NCI-H510A treated with DMSO at 0.1 percent for 48 hours (cell line): ENCODE measurements at regions not wholly inside any gene's neighbourhood (a gene's known extent, or its start where the extent isn't known, plus 50 kb on each side); places are given as distances from the start of the nearest gene placed in this dataset.
"Not testable (repeated sequence)": the region's sequence is repeated elsewhere in the genome, so short reads cannot be mapped to it uniquely, and the experiment has no call there.

Experiments
- DNase-seq: peaks from one replicate; lab custom pipeline; 2025; lab: John Stamatoyannopoulos, UW

GRCh38 chr6:12516070-12516469 is 200.5 kb upstream of the PHACTR1 start:
- DNase-seq = no peak

DNA sequence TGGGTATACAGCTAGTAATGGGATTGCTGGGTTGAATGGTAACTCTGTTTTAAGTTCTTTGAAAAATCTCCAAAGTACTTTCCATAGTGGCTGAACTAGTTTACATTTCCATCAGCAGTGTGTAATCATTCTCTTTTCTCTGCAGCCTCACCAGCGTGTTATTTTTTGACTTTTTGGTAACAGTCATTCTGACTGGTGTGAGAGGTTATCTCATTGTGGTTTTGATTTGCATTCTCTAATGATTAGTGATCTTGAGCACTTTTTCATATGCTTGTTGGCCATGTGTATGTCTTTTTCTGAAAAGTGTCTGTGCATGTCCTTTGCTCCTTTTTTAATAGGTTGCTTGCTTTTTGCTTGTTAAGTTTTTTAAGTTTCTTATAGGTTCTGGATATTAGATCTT is 194.2 kb upstream of the PHACTR1 start:
- DNase-seq = no peak

- DNase-seq = no peak
Measured at GRCh38 chr6:12523726-12524125, 192.8 kb upstream of the PHACTR1 start.

DNA sequence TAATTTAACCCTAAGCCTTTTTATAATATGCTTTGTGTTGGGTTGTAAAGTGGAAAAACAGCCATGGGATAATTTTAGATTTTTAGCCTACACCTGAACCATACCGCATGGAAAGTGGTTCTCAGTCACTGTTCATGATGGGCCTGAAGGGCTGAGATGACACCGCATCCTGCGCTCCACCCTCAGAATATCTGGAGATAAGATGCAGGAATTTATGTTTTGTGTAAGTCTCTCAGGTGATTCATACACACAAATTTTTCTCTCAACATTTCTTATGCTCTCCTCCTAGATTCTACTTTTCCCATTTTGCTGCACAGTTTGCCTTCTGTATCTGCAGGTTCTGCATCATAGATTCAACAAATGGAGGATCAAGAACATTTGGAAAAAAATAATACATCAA is 191.3 kb upstream of the PHACTR1 start:
- no peak for DNase-seq

- DNase-seq = no peak
Measured at GRCh38 chr6:12527339-12527738, 189.2 kb upstream of the PHACTR1 start.

DNA sequence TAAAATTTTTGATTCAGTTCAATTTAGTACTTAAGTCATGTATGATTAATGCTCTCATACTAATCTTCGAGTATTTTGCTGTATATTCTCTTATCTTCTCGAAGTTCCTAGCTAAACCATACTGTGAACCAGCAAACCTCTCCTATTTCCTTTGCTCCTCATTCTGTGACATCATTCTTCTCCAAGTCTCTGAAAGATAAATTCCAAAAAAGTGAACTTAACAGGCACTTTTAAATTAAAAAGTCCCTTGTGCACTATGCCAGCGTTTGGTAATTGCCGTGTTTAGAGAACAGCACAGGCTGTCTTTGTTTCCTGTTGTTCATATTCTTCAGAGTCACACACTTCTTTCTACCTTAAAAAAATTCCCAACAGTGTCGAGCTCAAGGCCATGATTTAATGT is 188.4 kb upstream of the PHACTR1 start:
- no peak for DNase-seq

DNA sequence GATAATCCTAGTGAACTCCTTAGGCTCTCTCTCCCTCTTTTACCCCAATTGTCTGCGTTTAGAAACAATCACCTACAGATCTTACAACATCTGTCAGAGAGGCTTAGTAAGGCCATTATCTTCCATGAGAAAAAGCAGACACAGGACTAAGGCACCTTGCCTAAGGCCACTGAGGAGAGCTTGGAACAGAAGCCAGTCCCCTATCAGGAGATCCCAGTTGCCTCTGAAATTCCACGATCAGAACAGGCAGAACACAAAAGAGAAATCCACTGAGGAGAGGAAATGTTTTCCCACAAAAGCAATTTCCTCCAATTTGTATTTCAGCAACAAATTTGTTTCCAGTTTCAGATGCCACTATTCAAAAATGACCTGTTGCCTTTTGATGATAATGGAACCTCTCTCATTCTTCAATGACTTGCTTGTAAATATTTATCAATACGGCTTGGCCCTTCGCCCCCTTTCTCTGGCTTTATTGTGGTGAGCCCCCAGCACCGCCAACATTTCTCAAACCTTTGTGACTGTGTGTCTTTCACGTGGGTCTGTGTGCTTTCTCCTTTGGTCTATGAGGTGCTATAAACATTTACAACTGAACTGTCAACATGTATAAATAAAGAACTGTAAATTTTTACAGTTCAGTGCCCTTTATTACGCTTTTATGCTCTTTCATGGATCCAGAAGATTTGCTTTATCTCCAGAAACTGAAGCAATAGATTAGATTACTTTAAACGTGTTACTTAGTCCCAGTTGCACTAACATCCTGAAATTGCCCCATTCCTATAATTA is 187.8 kb upstream of the PHACTR1 start:
- DNase-seq = no peak

DNA sequence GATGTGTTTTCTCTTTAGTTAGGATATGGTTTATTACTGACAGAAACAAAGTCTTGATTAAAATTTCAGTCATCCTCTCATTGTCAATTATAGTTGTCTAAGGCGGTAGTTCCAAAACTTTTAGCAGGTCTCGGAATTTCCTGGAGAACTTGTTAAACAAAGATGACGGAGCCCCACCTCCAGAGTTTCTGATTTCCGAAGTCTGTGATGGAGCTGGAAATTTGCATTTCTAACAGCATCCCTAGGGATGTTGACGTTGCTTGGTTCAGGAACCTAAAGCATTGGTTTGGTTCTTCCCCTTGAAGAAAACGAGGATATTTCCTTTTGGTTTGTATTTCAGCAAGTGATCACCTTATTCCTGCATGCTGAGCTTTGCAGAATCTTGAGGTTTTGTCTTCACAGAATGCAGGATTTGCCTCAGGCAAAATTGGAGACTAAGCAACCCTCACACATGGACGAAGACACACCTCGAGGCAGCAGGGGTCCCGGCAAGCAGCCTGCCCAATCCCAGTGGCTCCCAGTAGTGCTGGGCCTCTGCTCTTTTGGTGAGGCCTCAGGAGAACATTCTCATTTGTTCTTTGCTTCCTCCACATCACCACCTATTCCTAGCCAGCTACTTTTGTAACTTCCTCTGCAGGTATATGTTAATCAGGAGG is 187.1 kb upstream of the PHACTR1 start:
- no peak for DNase-seq

GRCh38 chr6:12530345-12530744 is 186.2 kb upstream of the PHACTR1 start:
- no peak for DNase-seq

GRCh38 chr6:12533586-12533985 is 183.0 kb upstream of the PHACTR1 start:
- DNase-seq = no peak

GRCh38 chr6:12534069-12534853 is 182.3 kb upstream of the PHACTR1 start:
- DNase-seq = no peak

DNA sequence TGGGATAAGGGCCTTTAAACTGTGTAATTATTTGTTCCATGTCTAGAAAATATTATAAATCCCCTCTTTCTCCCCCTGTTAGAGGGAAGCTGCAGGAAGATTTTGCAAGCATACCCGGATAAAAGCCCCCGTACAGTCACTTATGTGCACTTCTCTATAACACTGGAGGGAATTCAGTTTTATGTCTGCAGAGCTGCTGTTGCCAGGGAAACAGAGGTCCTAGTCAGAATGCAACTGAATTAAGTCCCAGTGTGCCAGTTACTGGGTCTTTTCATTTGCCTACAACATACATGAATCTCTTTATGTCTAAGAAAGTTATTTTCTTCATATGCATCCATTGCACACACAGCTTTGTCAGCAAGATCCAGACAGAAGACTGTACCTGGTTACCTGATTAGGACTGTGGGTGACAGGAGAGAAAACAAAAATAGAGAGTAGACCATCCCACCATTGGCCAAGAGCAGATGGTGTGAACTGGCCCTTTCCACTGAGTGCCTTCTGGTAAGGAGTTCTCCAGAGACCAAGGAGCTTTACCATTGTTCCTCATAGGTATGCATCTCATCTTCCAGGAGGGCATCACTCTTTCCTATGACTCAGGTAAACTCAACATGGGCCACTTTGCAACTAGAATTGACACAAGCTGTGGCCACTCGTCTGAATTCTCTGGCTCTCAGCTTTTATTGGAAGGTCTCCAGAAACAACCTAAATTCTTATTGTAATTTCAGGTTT is 180.8 kb upstream of the PHACTR1 start:
- no peak for DNase-seq

- no peak for DNase-seq
Measured at GRCh38 chr6:12536416-12536815, 180.2 kb upstream of the PHACTR1 start.

- DNase-seq = no peak
Measured at GRCh38 chr6:12537389-12537788, 179.2 kb upstream of the PHACTR1 start.

DNA sequence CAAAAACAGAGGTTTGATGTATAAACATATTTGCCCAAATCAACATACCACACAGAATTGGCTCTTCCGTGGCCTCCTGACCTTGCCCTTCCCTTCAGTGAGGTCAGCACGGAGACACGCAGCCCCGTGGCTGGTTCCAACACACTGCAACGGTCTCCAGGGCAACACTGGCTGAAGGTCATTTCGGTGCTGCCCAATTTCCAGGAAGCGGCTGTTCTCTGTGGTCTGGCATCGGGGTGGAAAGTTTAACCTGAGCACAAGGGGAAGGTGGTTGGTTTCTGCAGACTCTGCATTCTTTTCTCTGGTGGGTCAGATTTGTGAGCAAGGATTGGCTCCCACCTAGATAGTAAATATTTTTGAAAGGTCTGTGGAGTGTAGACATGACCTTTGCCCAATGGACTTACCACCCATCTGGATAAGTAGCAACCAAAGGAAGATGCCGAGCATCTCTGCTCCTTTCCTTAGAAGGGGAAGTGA is 177.6 kb upstream of the PHACTR1 start:
- no peak for DNase-seq

- DNase-seq = not testable (repeated sequence)
Measured at GRCh38 chr6:12542319-12543115, 174.1 kb upstream of the PHACTR1 start.

- no peak for DNase-seq
Measured at GRCh38 chr6:12543953-12544352, 172.6 kb upstream of the PHACTR1 start.

- no peak for DNase-seq
Measured at GRCh38 chr6:12544821-12545565, 171.6 kb upstream of the PHACTR1 start.

DNA sequence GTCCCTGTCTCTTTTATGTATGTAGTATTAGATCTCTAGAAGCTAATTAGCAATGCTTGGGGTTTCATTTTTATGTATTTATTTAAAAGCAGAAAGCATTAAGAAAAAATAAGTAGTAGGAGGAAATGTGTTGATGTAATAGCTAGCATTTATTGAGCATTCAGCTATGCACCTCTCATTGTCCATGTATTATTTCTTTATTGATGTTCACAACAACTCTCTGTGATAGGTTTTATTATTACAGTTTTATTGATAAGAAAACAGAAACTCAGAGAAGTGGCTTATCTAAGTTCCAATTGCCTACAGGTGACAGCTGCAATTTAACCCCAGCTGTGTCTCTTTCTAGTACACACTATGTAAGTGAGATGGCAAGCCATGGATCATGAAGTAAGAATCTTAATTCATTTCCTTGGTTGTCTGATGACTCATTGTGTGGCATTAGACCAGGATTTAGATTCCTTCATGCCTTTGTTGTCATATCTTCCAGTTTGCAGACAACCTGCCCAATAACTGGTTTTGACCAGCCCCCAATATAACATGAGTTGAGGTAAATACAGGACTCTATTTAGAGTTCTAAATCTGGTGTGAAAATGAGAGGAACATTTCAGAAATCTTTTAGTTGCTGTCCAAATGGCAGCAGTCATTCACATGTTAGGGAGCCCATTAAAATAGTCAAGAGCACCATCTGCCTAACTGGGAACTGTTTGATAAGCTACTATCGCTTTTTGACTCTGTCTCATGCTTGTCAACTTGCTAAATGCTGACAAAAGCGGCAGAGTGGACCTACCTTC is 170.8 kb upstream of the PHACTR1 start:
- no peak for DNase-seq
